GM12873 (cell line): ENCODE measurements at regions not wholly inside any gene's neighbourhood (a gene's known extent, or its start where the extent isn't known, plus 50 kb on each side); places are given as distances from the start of the nearest gene placed in this dataset.

Experiments used
- TF ChIP-seq, protein P1 (sequence below): IDR thresholded peaks from 2 replicates; pipeline ENCODE4 v1.5.1; 2012; ENCODE audit warnings: low read depth, mild to moderate bottlenecking, moderate library complexity, low read length, control low read depth; ENCODE audit not compliant: insufficient read depth; ENCODE audit errors: missing control alignments

DNA sequence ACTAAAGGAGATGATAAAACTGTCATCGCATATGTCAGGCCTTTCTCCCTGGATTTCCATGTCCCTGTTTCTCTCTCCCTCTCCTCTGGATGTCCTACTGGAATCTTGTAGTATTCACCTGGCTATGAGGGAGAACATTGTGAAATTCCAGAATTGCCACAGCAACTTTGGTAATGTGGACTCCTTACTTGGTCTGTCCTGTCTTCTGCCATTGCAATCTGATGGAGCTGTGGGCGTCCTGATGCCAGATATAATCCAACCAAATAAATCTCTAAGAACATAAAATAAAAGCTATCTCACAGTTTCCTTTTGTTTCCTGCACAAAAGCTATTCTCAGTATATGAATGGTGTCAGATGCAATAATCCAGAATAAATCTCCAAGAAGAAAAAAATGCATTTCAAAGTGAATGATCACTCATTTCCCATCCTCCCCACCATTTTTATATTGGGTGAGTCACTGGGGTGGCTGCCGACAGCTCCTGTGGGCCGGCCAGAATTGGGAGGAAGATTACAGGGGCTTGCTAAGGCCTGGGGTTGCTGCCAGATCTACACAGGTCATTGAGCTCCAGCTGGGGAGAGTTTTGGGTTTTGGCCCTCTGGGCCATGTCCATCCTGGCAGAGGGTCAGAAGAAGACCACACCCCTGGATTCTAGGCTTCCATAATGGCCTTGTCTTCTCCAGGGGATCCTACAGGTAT lies 160.7 kb upstream of the PITX1 start:
- TF ChIP-seq, protein P1, sequence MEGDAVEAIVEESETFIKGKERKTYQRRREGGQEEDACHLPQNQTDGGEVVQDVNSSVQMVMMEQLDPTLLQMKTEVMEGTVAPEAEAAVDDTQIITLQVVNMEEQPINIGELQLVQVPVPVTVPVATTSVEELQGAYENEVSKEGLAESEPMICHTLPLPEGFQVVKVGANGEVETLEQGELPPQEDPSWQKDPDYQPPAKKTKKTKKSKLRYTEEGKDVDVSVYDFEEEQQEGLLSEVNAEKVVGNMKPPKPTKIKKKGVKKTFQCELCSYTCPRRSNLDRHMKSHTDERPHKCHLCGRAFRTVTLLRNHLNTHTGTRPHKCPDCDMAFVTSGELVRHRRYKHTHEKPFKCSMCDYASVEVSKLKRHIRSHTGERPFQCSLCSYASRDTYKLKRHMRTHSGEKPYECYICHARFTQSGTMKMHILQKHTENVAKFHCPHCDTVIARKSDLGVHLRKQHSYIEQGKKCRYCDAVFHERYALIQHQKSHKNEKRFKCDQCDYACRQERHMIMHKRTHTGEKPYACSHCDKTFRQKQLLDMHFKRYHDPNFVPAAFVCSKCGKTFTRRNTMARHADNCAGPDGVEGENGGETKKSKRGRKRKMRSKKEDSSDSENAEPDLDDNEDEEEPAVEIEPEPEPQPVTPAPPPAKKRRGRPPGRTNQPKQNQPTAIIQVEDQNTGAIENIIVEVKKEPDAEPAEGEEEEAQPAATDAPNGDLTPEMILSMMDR: no peak

DNA sequence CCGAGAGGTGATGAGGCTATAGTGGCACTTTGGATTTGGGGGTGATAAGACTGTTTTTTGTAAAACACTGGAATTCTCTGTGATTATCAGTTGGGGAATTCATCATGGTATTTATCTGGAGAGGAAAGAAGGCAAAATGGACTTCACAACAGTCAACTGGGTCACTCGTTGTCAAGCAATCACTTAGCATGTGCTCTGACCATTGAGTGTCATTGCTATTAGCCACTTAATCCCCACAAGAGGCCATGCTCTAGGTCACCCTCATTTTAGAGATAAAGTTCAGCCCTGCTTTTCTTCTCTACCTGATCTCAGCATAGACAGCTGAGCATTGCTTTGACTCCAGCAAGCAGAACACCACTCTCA lies 160.1 kb upstream of the PITX1 start:
- TF ChIP-seq, protein P1: no peak

DNA sequence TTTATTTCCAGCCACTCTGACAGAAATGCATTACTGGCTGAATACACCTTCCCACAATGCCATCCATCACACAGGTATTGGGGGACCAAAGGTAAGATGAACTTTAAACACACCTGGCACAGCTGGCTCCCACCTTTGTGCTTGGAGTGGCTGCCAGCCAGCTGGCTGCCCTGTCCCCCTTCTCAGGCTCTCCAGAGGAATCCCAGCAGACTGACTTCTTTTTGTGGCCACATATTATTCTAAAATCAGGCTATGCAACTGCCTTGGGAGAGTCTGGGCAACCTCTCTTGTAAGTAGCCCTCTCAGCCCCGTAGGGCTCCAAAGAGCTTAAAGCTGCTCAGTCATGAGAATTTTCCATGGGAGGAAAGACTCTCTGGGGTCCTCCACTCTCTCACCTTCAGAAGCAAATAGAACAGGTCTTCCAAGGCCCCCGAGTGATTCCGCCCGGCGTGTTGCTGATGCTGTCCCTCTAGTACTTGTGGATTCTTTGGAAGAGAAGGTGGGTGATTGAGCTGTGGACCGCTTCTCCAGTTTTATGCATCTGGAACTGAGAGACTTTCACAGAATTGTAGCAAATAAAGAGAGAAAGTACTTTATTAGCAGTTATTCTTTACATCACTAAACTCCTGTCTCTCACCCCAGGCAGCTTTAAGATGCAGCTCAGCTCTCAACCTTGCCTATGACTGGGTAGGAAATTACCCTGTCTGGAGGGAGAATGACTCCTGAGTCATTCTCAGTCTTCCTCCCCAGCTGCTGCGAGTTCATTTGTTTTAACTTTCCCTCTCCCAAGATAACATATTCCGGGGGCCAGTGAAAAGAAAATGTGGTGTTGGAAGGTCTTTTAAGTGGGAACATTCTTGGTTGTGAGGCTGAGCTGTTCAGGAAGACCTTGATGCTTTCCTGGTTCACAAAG lies 159.4 kb upstream of the PITX1 start:
- TF ChIP-seq, protein P1: no peak

DNA sequence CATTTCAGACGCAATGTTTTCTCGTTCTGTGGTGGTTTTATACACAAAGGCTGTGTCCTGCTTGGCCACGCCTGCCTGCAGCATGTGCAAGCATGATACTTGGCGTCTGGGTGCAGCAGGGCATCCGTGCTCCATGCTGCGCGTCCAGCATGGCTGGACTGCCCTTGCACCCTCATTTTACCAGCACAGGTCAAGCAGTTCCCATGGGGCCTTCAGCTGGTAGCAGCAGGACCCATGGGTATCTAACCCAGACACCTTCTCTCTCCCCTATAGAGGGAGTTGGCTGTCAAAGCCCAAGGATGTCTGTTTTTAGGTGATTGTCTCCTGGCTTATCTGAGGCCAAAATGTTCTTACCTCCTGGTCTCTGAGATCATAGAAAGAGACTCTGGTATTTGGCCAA lies 158.3 kb upstream of the PITX1 start:
- TF ChIP-seq, protein P1: no peak

DNA sequence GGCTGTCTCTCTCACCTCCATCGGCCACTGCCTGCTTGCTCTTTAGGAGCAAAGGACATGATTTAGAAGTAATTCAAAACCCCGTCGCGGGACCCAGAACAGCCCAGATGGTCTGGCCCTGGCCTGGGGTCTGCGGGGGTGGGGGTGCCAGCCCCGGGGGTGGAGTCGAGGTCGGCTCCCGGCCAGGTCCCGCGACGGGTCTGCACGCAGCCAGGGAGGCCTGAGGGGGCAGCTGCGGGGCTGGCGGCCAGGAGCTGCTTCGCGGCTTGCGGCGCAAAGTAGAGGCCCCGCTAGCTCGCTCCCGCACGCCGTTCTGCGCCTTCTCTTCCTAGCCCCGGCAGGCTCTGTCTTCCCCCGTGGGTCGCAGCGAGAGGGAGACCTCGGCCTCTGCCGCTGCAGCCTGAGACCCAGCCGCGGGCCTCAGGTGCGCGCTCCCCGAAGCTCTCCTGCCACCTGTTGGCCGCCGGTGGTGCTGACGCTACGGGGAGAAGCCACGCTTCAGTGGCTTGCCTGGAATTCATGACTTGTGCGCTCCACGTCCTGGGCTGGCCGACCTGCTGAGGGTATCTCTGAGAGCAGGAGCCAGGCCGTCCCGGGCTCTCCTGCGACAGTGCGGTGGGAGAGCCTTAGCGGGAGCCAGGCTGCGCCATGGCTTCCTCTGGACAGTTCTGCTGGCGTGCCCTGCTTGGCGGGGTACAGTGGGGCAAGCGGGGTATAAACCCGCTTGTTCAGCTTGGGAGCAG lies 157.2 kb upstream of the PITX1 start:
- TF ChIP-seq, protein P1: peak; percentile 93

DNA sequence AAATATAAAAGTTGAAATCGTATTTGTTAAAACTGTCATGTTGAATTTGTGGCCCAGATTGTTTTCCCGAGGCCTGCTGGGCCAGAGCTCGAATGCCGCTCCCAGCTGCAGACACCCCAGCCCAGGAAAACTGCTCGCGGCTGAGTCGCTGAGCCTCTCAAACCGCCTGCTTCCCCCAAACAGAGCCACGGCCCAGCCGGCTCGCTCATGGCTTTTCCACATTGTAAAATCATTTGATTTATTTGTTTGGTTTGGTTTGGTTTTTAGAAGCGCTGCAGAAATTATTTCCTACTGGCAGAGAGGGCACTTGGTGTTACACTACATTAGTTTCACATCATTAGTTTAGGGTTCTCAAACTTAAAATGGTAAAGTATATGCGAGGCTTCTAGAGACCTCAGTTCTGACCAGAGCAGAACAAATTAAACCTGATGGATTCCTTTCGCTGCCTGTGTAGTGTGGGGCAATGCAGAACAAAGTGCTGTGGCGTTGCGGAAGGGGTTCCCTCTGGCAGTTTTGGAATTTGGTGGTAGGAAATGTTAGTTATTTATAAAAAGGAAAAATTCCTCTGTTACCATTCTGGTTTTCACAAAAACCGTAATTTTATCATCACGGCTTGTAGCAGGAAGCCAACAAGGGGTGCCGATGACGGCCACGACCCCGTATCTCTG lies 156.5 kb upstream of the PITX1 start:
- TF ChIP-seq, protein P1: no peak

DNA sequence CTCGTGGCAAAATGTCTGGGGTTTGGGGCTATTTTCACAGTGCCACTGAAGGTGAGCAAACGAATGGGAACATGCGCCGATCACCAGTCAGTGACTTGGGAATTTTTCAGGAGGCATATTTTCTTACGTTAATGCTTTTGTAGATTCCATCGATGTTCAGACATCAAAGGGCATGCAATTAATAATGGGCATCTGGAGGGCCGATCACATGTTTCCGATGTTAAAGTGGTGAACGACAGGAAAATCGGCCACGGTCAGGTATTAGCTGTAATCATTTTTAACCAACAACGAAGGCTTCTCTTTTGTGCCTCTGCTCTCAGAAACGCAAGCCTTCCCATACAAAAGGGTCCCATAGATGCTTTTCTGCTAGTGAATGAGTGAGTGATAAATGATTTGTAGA lies 155.0 kb upstream of the PITX1 start:
- TF ChIP-seq, protein P1: no peak
